Neuronal stem cell (in vitro differentiated cells): ENCODE measurements at regions not wholly inside any gene's neighbourhood (a gene's known extent, or its start where the extent isn't known, plus 50 kb on each side); places are given as distances from the start of the nearest gene placed in this dataset.

ENCODE experiments used
- DNase-seq: peaks from one replicate; pipeline ENCODE4 v3.0.0-alpha.2; 2013; ENCODE audit warnings: low spot score
- H2AFZ ChIP-seq: one replicate; pipeline ENCODE4 v1.6.1; 2013; ENCODE audit warnings: mild to moderate bottlenecking, low read length, inconsistent platforms
- H2AK5ac ChIP-seq: 2 replicates; pipeline ENCODE4 v1.6.1; 2013; ENCODE audit warnings: low read depth, mild to moderate bottlenecking, inconsistent platforms, low read length, moderate library complexity, mixed read lengths
- H2BK120ac ChIP-seq: 2 replicates; pipeline ENCODE4 v1.6.1; 2013; ENCODE audit warnings: low read depth, mild to moderate bottlenecking, inconsistent platforms, low read length, moderate library complexity, mixed read lengths
- H2BK12ac ChIP-seq: one replicate; pipeline ENCODE4 v1.6.1; 2013; ENCODE audit warnings: low read length, inconsistent platforms
- H2BK15ac ChIP-seq: 2 replicates; pipeline ENCODE4 v1.6.1; 2013; ENCODE audit warnings: mild to moderate bottlenecking, low read length, inconsistent platforms, mixed read lengths
- H2BK5ac ChIP-seq: one replicate; pipeline ENCODE4 v1.6.1; 2013; ENCODE audit warnings: inconsistent platforms, mild to moderate bottlenecking, low read length, moderate library complexity
- H3K14ac ChIP-seq: one replicate; pipeline ENCODE4 v1.6.1; 2013; ENCODE audit warnings: low read length, inconsistent platforms
- H3K18ac ChIP-seq: 2 replicates; pipeline ENCODE4 v1.6.1; 2013; ENCODE audit warnings: low read length, inconsistent platforms
- H3K23ac ChIP-seq: 2 replicates; pipeline ENCODE4 v1.6.1; 2013; ENCODE audit warnings: low read depth, mild to moderate bottlenecking, mixed read lengths, low read length, inconsistent platforms; ENCODE audit not compliant: poor library complexity
- H3K27ac ChIP-seq: replicated peaks from 3 replicates; pipeline ENCODE4 v1.5.1; 2013; ENCODE audit warnings: low read length, inconsistent platforms
- H3K27me3 ChIP-seq, 3 experiments: 2 replicates each; pipeline ENCODE4 v1.6.1; 2013; ENCODE audit warnings: low read length in 3 of 3, mild to moderate bottlenecking in 2 of 3, inconsistent platforms in 1 of 3, low read depth in 1 of 3, mixed read lengths in 1 of 3, moderate library complexity in 1 of 3; ENCODE audit not compliant: control insufficient read depth in 3 of 3, insufficient read depth in 3 of 3
- H3K36me3 ChIP-seq, 2 donors: replicated peaks in 1 of 2; 2 replicates each; pipeline ENCODE4 v1.6.1; 2013; ENCODE audit warnings: low read length in 2 of 2; ENCODE audit not compliant: control insufficient read depth in 2 of 2, insufficient read depth in 2 of 2
- H3K4ac ChIP-seq: 2 replicates; pipeline ENCODE4 v1.6.1; 2013; ENCODE audit warnings: inconsistent platforms, mild to moderate bottlenecking, low read length, moderate library complexity
- H3K4me1 ChIP-seq, 2 donors: 1 replicate in 1 of 2; 2 replicates in 1 of 2; pipeline ENCODE4 v1.6.1; 2013; ENCODE audit warnings: low read length in 2 of 2, low read depth in 1 of 2; ENCODE audit not compliant: control insufficient read depth in 2 of 2, insufficient read depth in 1 of 2
- H3K4me2 ChIP-seq: one replicate; pipeline ENCODE4 v1.6.1; 2013; ENCODE audit warnings: mild to moderate bottlenecking, low read length, inconsistent platforms; ENCODE audit not compliant: insufficient read depth, poor library complexity, severe bottlenecking
- H3K4me3 ChIP-seq, 2 donors: 2 replicates each; pipeline ENCODE4 v1.5.1; 2013; ENCODE audit warnings: low read length in 2 of 2, mild to moderate bottlenecking in 2 of 2, inconsistent platforms in 1 of 2, moderate library complexity in 1 of 2
- H3K79me1 ChIP-seq: one replicate; pipeline ENCODE4 v1.6.1; 2013; ENCODE audit warnings: low read depth, mild to moderate bottlenecking, inconsistent platforms, low read length, moderate library complexity
- H3K9ac ChIP-seq: one replicate; pipeline ENCODE4 v1.6.1; 2013; ENCODE audit warnings: mild to moderate bottlenecking, low read depth, low read length, inconsistent platforms; ENCODE audit not compliant: poor library complexity
- H3K9me3 ChIP-seq, 2 donors: replicated peaks in 1 of 2; 2 replicates each; pipeline versions ENCODE3 to v1.6.1; 2013; ENCODE audit warnings: low read length in 2 of 2, mild to moderate bottlenecking in 2 of 2, inconsistent platforms in 1 of 2, low read depth in 1 of 2, mixed read lengths in 1 of 2, moderate library complexity in 1 of 2; ENCODE audit not compliant: control insufficient read depth in 2 of 2, insufficient read depth in 1 of 2
- H4K8ac ChIP-seq: one replicate; pipeline ENCODE4 v1.6.1; 2013; ENCODE audit warnings: low read depth, mild to moderate bottlenecking, inconsistent platforms, low read length, moderate library complexity
- H4K91ac ChIP-seq: one replicate; pipeline ENCODE4 v1.6.1; 2013; ENCODE audit warnings: low read length, low read depth, mild to moderate bottlenecking, inconsistent platforms; ENCODE audit not compliant: poor library complexity
- WGBS, 2 donors: extraction: QIAGEN DNeasy Blood & Tissue Kit; methylation state at CpG; one replicate each; pipeline ENCODE4 v1.1.7; 2013; ENCODE audit warnings: missing lambda C conversion rate in 2 of 2, mixed read lengths in 1 of 2; ENCODE audit not compliant: insufficient read length in 2 of 2, insufficient replicate concordance in 1 of 2; ENCODE audit errors: extremely low coverage in 2 of 2; 5-methylcytosine and 5-hydroxymethylcytosine counted together

GRCh38 chr4:105036991-105037390 lies 109.7 kb upstream of the TET2 start:
- no CpG with 5 or more reads among the region's 1 CpG for WGBS, 2 donors
- H3K14ac ChIP-seq = no peak overlapping the region
- no peak overlapping the region for H3K4ac ChIP-seq
- no peak overlapping the region for H3K9ac ChIP-seq
- H2BK12ac ChIP-seq = no peak overlapping the region
- H3K27me3 ChIP-seq = no peaks in the 10 kb centered on the region
- H3K4me1 ChIP-seq = no peaks in the 10 kb centered on the region
- H3K36me3 ChIP-seq = no peaks in the 10 kb centered on the region
- no peak overlapping the region for H3K4me3 ChIP-seq
- no peak overlapping the region for H2BK15ac ChIP-seq
- H3K27ac ChIP-seq = no peak overlapping the region
- no peak overlapping the region for H4K91ac ChIP-seq
- H3K23ac ChIP-seq = no peak overlapping the region
- no peak overlapping the region for H3K18ac ChIP-seq
- no peaks in the 10 kb centered on the region for H3K9me3 ChIP-seq
- no peak overlapping the region for H2AFZ ChIP-seq
- no peaks in the 10 kb centered on the region for H3K79me1 ChIP-seq
- H2AK5ac ChIP-seq = no peak overlapping the region
- no peak overlapping the region for H2BK5ac ChIP-seq
- no peak overlapping the region for H4K8ac ChIP-seq
- DNase-seq = no peak
- no peak overlapping the region for H3K4me2 ChIP-seq
- H2BK120ac ChIP-seq = no peak overlapping the region

- Histone ChIP-seq H3K36me3 (no peaks in the 10 kb centered on the region), H3K9ac (no peak overlapping the region), H3K4me1 (no peaks in the 10 kb centered on the region), H3K14ac (no peak overlapping the region), H3K23ac (no peak overlapping the region), H3K4me2 (no peak overlapping the region), H4K8ac (no peak overlapping the region), H2BK120ac (no peak overlapping the region), H3K27me3 (no peaks in the 10 kb centered on the region), H2AFZ (no peak overlapping the region), H2BK5ac (no peak overlapping the region), H3K27ac (no peak overlapping the region), H3K9me3 (no peaks in the 10 kb centered on the region), H3K79me1 (no peaks in the 10 kb centered on the region), H2AK5ac (no peak overlapping the region), H4K91ac (no peak overlapping the region), H2BK12ac (no peak overlapping the region), H2BK15ac (no peak overlapping the region), H3K18ac (no peak overlapping the region), H3K4me3 (no peak overlapping the region), H3K4ac (no peak overlapping the region)
- DNase-seq = no peak
These were observed 104.2 kb upstream of the TET2 start for GRCh38 chr4:105042451-105042850.

GRCh38 chr4:105050896-105051295 lies 95.8 kb upstream of the TET2 start:
- DNase-seq = no peak
- no peak overlapping the region for H2BK12ac ChIP-seq
- H3K9me3 ChIP-seq = no peaks in the 10 kb centered on the region
- H2AFZ ChIP-seq = no peak overlapping the region
- H3K18ac ChIP-seq = no peak overlapping the region
- H3K9ac ChIP-seq = no peak overlapping the region
- H3K4ac ChIP-seq = no peak overlapping the region
- no peak overlapping the region for H4K8ac ChIP-seq
- no peaks in the 10 kb centered on the region for H3K4me1 ChIP-seq
- no peaks in the 10 kb centered on the region for H3K27me3 ChIP-seq
- H2BK15ac ChIP-seq = no peak overlapping the region
- WGBS, 2 donors = no CpG with 5 or more reads among the region's 2 CpGs
- H3K23ac ChIP-seq = no peak overlapping the region
- H2BK120ac ChIP-seq = no peak overlapping the region
- H4K91ac ChIP-seq = no peak overlapping the region
- H3K36me3 ChIP-seq = no peaks in the 10 kb centered on the region
- H3K79me1 ChIP-seq = no peaks in the 10 kb centered on the region
- no peak overlapping the region for H3K27ac ChIP-seq
- no peak overlapping the region for H2BK5ac ChIP-seq
- H3K4me3 ChIP-seq = no peak overlapping the region
- H2AK5ac ChIP-seq = no peak overlapping the region
- no peak overlapping the region for H3K14ac ChIP-seq
- no peak overlapping the region for H3K4me2 ChIP-seq

GRCh38 chr4:105057370-105058105 lies 89.1 kb upstream of the TET2 start:
- Histone ChIP-seq H3K4ac (no peak overlapping the region), H3K79me1 (no peaks in the 10 kb centered on the region), H3K4me1 (peaks cover 0 to 5% of the 10 kb centered on the region in 2 donors), H3K4me2 (no peak overlapping the region), H4K8ac (no peak overlapping the region), H3K9me3 (no peaks in the 10 kb centered on the region), H3K27ac (no peak overlapping the region), H2BK120ac (no peak overlapping the region), H2AK5ac (no peak overlapping the region), H3K36me3 (no peaks in the 10 kb centered on the region), H2BK15ac (no peak overlapping the region), H2BK5ac (no peak overlapping the region), H3K14ac (no peak overlapping the region), H3K27me3 (no peaks in the 10 kb centered on the region), H2BK12ac (no peak overlapping the region), H2AFZ (no peak overlapping the region), H3K4me3 (no peak overlapping the region), H3K23ac (no peak overlapping the region), H3K9ac (no peak overlapping the region), H3K18ac (no peak overlapping the region), H4K91ac (no peak overlapping the region)
- no CpG with 5 or more reads among the region's 5 CpGs for WGBS, 2 donors
- DNase-seq = no peak
